Hepatocyte (in vitro differentiated cells): ENCODE measurements at regions not wholly inside any gene's neighbourhood (a gene's known extent, or its start where the extent isn't known, plus 50 kb on each side); places are given as distances from the start of the nearest gene placed in this dataset.

ENCODE experiments used
- DNase-seq: peaks from one replicate; pipeline ENCODE4 v3.0.0-alpha.2; 2016; ENCODE audit warnings: low spot score
- H2AFZ ChIP-seq: fragments of 200-600 bp; sonication (generic); 2 replicates; pipeline ENCODE4 v1.6.0; 2016; ENCODE audit warnings: antibody characterized with exemption, mild to moderate bottlenecking
- H3K27ac ChIP-seq: fragments of 200-600 bp; sonication (generic); 2 replicates; pipeline ENCODE4 v1.5.1; 2016; ENCODE audit warnings: mild to moderate bottlenecking
- H3K27me3 ChIP-seq: fragments of 200-600 bp; sonication (generic); 2 replicates; pipeline ENCODE4 v1.6.1; 2016
- H3K36me3 ChIP-seq: fragments of 200-600 bp; sonication (generic); replicated peaks from 2 replicates; pipeline ENCODE4 v1.5.1; 2016; ENCODE audit warnings: low read depth; ENCODE audit not compliant: insufficient read depth
- H3K4me1 ChIP-seq: fragments of 200-600 bp; sonication (generic); 2 replicates; pipeline ENCODE4 v1.5.1; 2016; ENCODE audit warnings: mild to moderate bottlenecking, moderate library complexity; ENCODE audit not compliant: insufficient read depth
- H3K4me2 ChIP-seq: fragments of 200-600 bp; sonication (generic); 2 replicates; pipeline ENCODE4 v1.6.0; 2016
- H3K4me3 ChIP-seq: fragments of 200-600 bp; sonication (generic); 2 replicates; pipeline ENCODE4 v1.5.1; 2016; ENCODE audit warnings: mild to moderate bottlenecking
- H3K79me2 ChIP-seq: fragments of 200-600 bp; sonication (generic); 2 replicates; pipeline ENCODE4 v1.6.0; 2017; ENCODE audit warnings: mild to moderate bottlenecking
- H3K9me2 ChIP-seq: fragments of 200-600 bp; sonication (generic); replicated peaks from 2 replicates; pipeline ENCODE4 v1.6.0; 2017; ENCODE audit warnings: mild to moderate bottlenecking; ENCODE audit not compliant: insufficient read depth
- H3K9me3 ChIP-seq: fragments of 200-600 bp; sonication (generic); 2 replicates; pipeline ENCODE4 v1.5.1; 2016; ENCODE audit warnings: low read depth, mild to moderate bottlenecking
- H4K20me1 ChIP-seq: fragments of 200-600 bp; sonication (generic); 2 replicates; pipeline ENCODE4 v1.6.0; 2016; ENCODE audit warnings: mild to moderate bottlenecking; ENCODE audit not compliant: insufficient read depth, poor library complexity, severe bottlenecking
- CTCF ChIP-seq: fragments of 200-600 bp; sonication (generic); IDR thresholded peaks from 2 replicates; pipeline ENCODE4 v1.5.1; 2016; ENCODE audit warnings: antibody characterized with exemption, mild to moderate bottlenecking; ENCODE audit not compliant: poor library complexity
- EZH2 ChIP-seq: fragments of 200-600 bp; sonication (generic); IDR thresholded peaks from 2 replicates; pipeline ENCODE4 v1.6.1; 2016; ENCODE audit warnings: antibody characterized with exemption, mild to moderate bottlenecking, borderline replicate concordance
- EZH2phosphoT487 ChIP-seq: fragments of 200-600 bp; sonication (generic); IDR thresholded peaks from one replicate; pipeline ENCODE4 v1.6.1; 2018; ENCODE audit warnings: antibody characterized with exemption, mild to moderate bottlenecking, low read depth, moderate library complexity; ENCODE audit not compliant: unreplicated experiment, severe bottlenecking
- WGBS: methylation state at CpG from one replicate; pipeline ENCODE4 v1.1.6; 2016; ENCODE audit warnings: low lambda C conversion rate; ENCODE audit errors: missing lambda C conversion rate; 5-methylcytosine and 5-hydroxymethylcytosine counted together

DNA sequence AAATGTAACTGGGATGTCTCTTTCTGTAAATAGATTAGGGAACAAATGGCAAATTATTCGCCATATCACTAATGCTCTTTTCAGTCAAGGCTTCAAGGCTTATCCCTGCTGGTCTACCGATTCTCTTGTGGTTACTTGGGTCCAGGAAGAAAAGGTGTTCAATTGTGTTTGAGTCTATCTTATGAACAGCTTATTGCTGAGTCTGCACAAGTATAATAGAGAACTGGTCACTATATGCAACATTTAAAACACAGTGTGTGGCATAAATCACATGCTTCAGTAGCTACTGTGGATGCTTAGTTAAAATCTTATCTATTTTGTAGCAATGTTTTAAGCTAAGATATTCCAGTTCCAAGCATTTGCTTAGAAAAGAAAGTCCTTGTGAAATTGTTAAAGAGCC lies 274.2 kb upstream of the FAM174A start:
- no peak for TF ChIP-seq CTCF
- TF ChIP-seq EZH2, result no peak
- no peak for TF ChIP-seq EZH2phosphoT487
- Histone ChIP-seq H2AFZ (no peak overlapping the region), H3K4me3 (no peak overlapping the region), H3K9me3 (no peaks in the 10 kb centered on the region), H3K9me2 (no peaks in the 10 kb centered on the region), H3K79me2 (no peaks in the 10 kb centered on the region), H4K20me1 (no peaks in the 10 kb centered on the region), H3K27ac (no peak overlapping the region), H3K4me1 (no peaks in the 10 kb centered on the region), H3K36me3 (no peaks in the 10 kb centered on the region), H3K4me2 (no peak overlapping the region), H3K27me3 (no peaks in the 10 kb centered on the region)
- WGBS, result 79% methylated on average over 2 of the region's 2 CpGs
- DNase-seq, result no peak

- no peaks in the 10 kb centered on the region for H3K27me3 ChIP-seq
- H3K36me3 ChIP-seq, result no peaks in the 10 kb centered on the region
- no peaks in the 10 kb centered on the region for H3K9me2 ChIP-seq
- no peak overlapping the region for H3K4me3 ChIP-seq
- H2AFZ ChIP-seq, result no peak overlapping the region
- no peaks in the 10 kb centered on the region for H3K9me3 ChIP-seq
- H4K20me1 ChIP-seq, result no peaks in the 10 kb centered on the region
- no peaks in the 10 kb centered on the region for H3K4me1 ChIP-seq
- no peak overlapping the region for H3K4me2 ChIP-seq
- no peak overlapping the region for H3K27ac ChIP-seq
- no peaks in the 10 kb centered on the region for H3K79me2 ChIP-seq
- TF ChIP-seq EZH2, result no peak
- TF ChIP-seq EZH2phosphoT487, result no peak
- TF ChIP-seq CTCF, result no peak
- no peak for DNase-seq
Observed at GRCh38 chr5:100252944-100253343, 282.2 kb upstream of the FAM174A start.

- H3K4me3 ChIP-seq, result no peak overlapping the region
- H2AFZ ChIP-seq, result no peak overlapping the region
- H3K79me2 ChIP-seq, result no peaks in the 10 kb centered on the region
- no peaks in the 10 kb centered on the region for H3K9me2 ChIP-seq
- TF ChIP-seq EZH2, result no peak
- TF ChIP-seq EZH2phosphoT487, result no peak
- no peak for TF ChIP-seq CTCF
- H3K9me3 ChIP-seq, result no peaks in the 10 kb centered on the region
- H4K20me1 ChIP-seq, result no peaks in the 10 kb centered on the region
- no peak overlapping the region for H3K4me2 ChIP-seq
- no peak overlapping the region for H3K27ac ChIP-seq
- no peaks in the 10 kb centered on the region for H3K27me3 ChIP-seq
- no peaks in the 10 kb centered on the region for H3K4me1 ChIP-seq
- no peak for DNase-seq
- no peaks in the 10 kb centered on the region for H3K36me3 ChIP-seq
- WGBS, result 87% methylated on average over 3 of the region's 3 CpGs
Observed at GRCh38 chr5:100252037-100252436, 283.1 kb upstream of the FAM174A start.

- no peaks in the 10 kb centered on the region for H3K9me2 ChIP-seq
- WGBS, result 93% methylated on average over 2 of the region's 2 CpGs
- no peaks in the 10 kb centered on the region for H4K20me1 ChIP-seq
- TF ChIP-seq EZH2phosphoT487, result no peak
- no peak for TF ChIP-seq CTCF
- no peak for TF ChIP-seq EZH2
- no peaks in the 10 kb centered on the region for H3K79me2 ChIP-seq
- H3K36me3 ChIP-seq, result no peaks in the 10 kb centered on the region
- H2AFZ ChIP-seq, result no peak overlapping the region
- no peak overlapping the region for H3K4me3 ChIP-seq
- DNase-seq, result no peak
- H3K4me1 ChIP-seq, result no peaks in the 10 kb centered on the region
- no peaks in the 10 kb centered on the region for H3K27me3 ChIP-seq
- no peak overlapping the region for H3K4me2 ChIP-seq
- H3K9me3 ChIP-seq, result no peaks in the 10 kb centered on the region
- H3K27ac ChIP-seq, result no peak overlapping the region
Observed at GRCh38 chr5:100249884-100250269, 285.3 kb upstream of the FAM174A start.
